ENCODE measurements at regions not wholly inside any gene's neighbourhood (a gene's known extent, or its start where the extent isn't known, plus 50 kb on each side); places are given as distances from the start of the nearest gene placed in this dataset.

GRCh38 chr5:167790462-167791260 is 500.8 kb upstream of the WWC1 start:
- Histone ChIP-seq H3K4me3 (ENCODE audit: low read depth, low read length) (no peak overlapping the region), H3K4me1 (no peaks in the 10 kb centered on the region), H3K27me3 (no peaks in the 10 kb centered on the region), H3K36me3 (no peaks in the 10 kb centered on the region), H3K9me3 (no peaks in the 10 kb centered on the region)
- DNase-seq: no peak
- no peak for TF ChIP-seq CTCF (IDR thresholded peaks at IDR 0.05; ENCODE audit: low read depth, low read length)

- Histone ChIP-seq H3K36me3 (no peaks in the 10 kb centered on the region), H3K4me1 (no peaks in the 10 kb centered on the region), H3K4me3 (ENCODE audit: low read depth, low read length) (no peak overlapping the region), H3K9me3 (no peaks in the 10 kb centered on the region), H3K27me3 (no peaks in the 10 kb centered on the region)
- no peak for DNase-seq
- TF ChIP-seq CTCF (IDR thresholded peaks at IDR 0.05; ENCODE audit: low read depth, low read length): no peak
Measured at GRCh38 chr5:167792514-167792913, 498.9 kb upstream of the WWC1 start.

GRCh38 chr5:167793700-167794099 is 497.7 kb upstream of the WWC1 start:
- no peak for TF ChIP-seq CTCF (IDR thresholded peaks at IDR 0.05; ENCODE audit: low read depth, low read length)
- Histone ChIP-seq H3K4me1 (no peaks in the 10 kb centered on the region), H3K9me3 (no peaks in the 10 kb centered on the region), H3K27me3 (no peaks in the 10 kb centered on the region), H3K4me3 (ENCODE audit: low read depth, low read length) (no peak overlapping the region), H3K36me3 (no peaks in the 10 kb centered on the region)
- DNase-seq: no peak

- no peak for DNase-seq
- Histone ChIP-seq H3K4me1 (no peaks in the 10 kb centered on the region), H3K27me3 (no peaks in the 10 kb centered on the region), H3K9me3 (no peaks in the 10 kb centered on the region), H3K36me3 (no peaks in the 10 kb centered on the region), H3K4me3 (ENCODE audit: low read depth, low read length) (no peak overlapping the region)
- no peak for TF ChIP-seq CTCF (IDR thresholded peaks at IDR 0.05; ENCODE audit: low read depth, low read length)
Measured at GRCh38 chr5:167794121-167794520, 497.3 kb upstream of the WWC1 start.

GRCh38 chr5:167796672-167797071 is 494.8 kb upstream of the WWC1 start:
- no peak for DNase-seq
- H3K4me3 ChIP-seq (ENCODE audit: low read depth, low read length): no peak overlapping the region
- H3K4me1 ChIP-seq: no peaks in the 10 kb centered on the region
- no peaks in the 10 kb centered on the region for H3K9me3 ChIP-seq
- no peaks in the 10 kb centered on the region for H3K36me3 ChIP-seq
- no peaks in the 10 kb centered on the region for H3K27me3 ChIP-seq
- TF ChIP-seq CTCF (IDR thresholded peaks at IDR 0.05; ENCODE audit: low read depth, low read length): no peak

GRCh38 chr5:167797933-167798332 is 493.5 kb upstream of the WWC1 start:
- TF ChIP-seq CTCF (IDR thresholded peaks at IDR 0.05; ENCODE audit: low read depth, low read length): no peak
- DNase-seq: no peak
- H3K4me1 ChIP-seq: no peaks in the 10 kb centered on the region
- no peaks in the 10 kb centered on the region for H3K36me3 ChIP-seq
- no peaks in the 10 kb centered on the region for H3K27me3 ChIP-seq
- H3K9me3 ChIP-seq: no peaks in the 10 kb centered on the region
- no peak overlapping the region for H3K4me3 ChIP-seq (ENCODE audit: low read depth, low read length)

All from BE2C (cell line).